ENCODE measurements at regions not wholly inside any gene's neighbourhood (a gene's known extent, or its start where the extent isn't known, plus 50 kb on each side); places are given as distances from the start of the nearest gene placed in this dataset.

DNA sequence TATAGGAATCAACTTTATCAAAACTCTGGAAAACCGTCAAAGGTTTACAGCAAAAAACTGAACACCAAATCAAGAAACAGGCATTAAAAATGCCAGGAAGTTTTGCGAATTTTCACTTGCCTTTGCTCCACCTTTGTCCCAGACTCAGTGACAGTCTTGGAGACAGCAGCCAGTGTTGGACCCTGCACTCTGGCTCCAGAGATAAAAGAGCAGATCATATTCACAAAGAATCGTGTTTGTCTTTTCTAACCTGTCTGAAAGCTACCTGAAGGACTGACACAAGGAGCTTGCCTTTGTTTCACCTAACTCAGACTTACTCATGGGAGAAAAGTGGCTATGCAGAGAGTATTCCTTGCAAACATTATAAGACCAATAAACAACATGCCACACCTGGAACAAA, 74.0 kb upstream of the TCF12 start:
- TF ChIP-seq, protein P1, sequence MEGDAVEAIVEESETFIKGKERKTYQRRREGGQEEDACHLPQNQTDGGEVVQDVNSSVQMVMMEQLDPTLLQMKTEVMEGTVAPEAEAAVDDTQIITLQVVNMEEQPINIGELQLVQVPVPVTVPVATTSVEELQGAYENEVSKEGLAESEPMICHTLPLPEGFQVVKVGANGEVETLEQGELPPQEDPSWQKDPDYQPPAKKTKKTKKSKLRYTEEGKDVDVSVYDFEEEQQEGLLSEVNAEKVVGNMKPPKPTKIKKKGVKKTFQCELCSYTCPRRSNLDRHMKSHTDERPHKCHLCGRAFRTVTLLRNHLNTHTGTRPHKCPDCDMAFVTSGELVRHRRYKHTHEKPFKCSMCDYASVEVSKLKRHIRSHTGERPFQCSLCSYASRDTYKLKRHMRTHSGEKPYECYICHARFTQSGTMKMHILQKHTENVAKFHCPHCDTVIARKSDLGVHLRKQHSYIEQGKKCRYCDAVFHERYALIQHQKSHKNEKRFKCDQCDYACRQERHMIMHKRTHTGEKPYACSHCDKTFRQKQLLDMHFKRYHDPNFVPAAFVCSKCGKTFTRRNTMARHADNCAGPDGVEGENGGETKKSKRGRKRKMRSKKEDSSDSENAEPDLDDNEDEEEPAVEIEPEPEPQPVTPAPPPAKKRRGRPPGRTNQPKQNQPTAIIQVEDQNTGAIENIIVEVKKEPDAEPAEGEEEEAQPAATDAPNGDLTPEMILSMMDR (IDR thresholded peaks at IDR 0.05): no peak
- TF ChIP-seq POLR2A (IDR thresholded peaks at IDR 0.05): no peak
